Smooth muscle cell (in vitro differentiated cells): ENCODE measurements at regions not wholly inside any gene's neighbourhood (a gene's known extent, or its start where the extent isn't known, plus 50 kb on each side); places are given as distances from the start of the nearest gene placed in this dataset.
A peak's percentile ranks its signal among the peaks of the same experiment; 100 is the strongest.

Experiments used
- DNase-seq: peaks from one replicate; lab custom pipeline; 2025; ENCODE audit not compliant: unreplicated experiment; lab: John Stamatoyannopoulos, UW
- H2AFZ ChIP-seq: fragments of 200-600 bp; sonication (generic); 2 replicates; pipeline ENCODE4 v1.6.0; 2016; ENCODE audit warnings: antibody characterized with exemption, low read depth, mild to moderate bottlenecking
- H3F3A ChIP-seq: fragments of 200-600 bp; sonication (generic); 2 replicates; pipeline ENCODE4 v1.6.0; 2017; ENCODE audit warnings: antibody characterized with exemption, low read depth
- H3K27ac ChIP-seq: fragments of 200-600 bp; sonication (generic); 2 replicates; pipeline ENCODE4 v1.5.1; 2016; ENCODE audit warnings: low read depth, mild to moderate bottlenecking
- H3K27me3 ChIP-seq: fragments of 200-600 bp; sonication (generic); 2 replicates; pipeline ENCODE4 v1.6.1; 2016; ENCODE audit warnings: low read depth, mild to moderate bottlenecking
- H3K36me3 ChIP-seq: fragments of 200-600 bp; sonication (generic); 2 replicates; pipeline ENCODE4 v1.5.1; 2016; ENCODE audit warnings: low read depth
- H3K4me1 ChIP-seq: fragments of 200-600 bp; sonication (generic); 2 replicates; pipeline ENCODE4 v1.5.1; 2016; ENCODE audit warnings: low read depth
- H3K4me2 ChIP-seq: fragments of 200-600 bp; sonication (generic); 2 replicates; pipeline ENCODE4 v1.6.0; 2016; ENCODE audit warnings: mild to moderate bottlenecking
- H3K4me3 ChIP-seq: fragments of 200-600 bp; sonication (generic); 2 replicates; pipeline ENCODE4 v1.5.1; 2016; ENCODE audit warnings: mild to moderate bottlenecking
- H3K79me2 ChIP-seq: fragments of 200-600 bp; sonication (generic); 2 replicates; pipeline ENCODE4 v1.6.0; 2016; ENCODE audit warnings: low read depth, mild to moderate bottlenecking
- H3K9ac ChIP-seq: fragments of 200-600 bp; sonication (generic); 2 replicates; pipeline ENCODE4 v1.6.0; 2016; ENCODE audit warnings: low read depth
- H3K9me3 ChIP-seq: fragments of 200-600 bp; sonication (generic); replicated peaks from 2 replicates; pipeline ENCODE4 v1.5.1; 2016; ENCODE audit warnings: low read depth
- H4K20me1 ChIP-seq: fragments of 200-600 bp; sonication (generic); 2 replicates; pipeline ENCODE4 v1.6.0; 2016; ENCODE audit warnings: low read depth
- CTCF ChIP-seq: fragments of 200-600 bp; sonication (generic); IDR thresholded peaks from 2 replicates; pipeline ENCODE4 v1.5.1; 2017; ENCODE audit warnings: borderline replicate concordance, mild to moderate bottlenecking, antibody characterized with exemption; ENCODE audit not compliant: insufficient read depth, poor library complexity, severe bottlenecking
- WGBS: methylation state at CpG from one replicate; pipeline ENCODE4 v1.1.7; 2016; ENCODE audit warnings: low lambda C conversion rate; 5-methylcytosine and 5-hydroxymethylcytosine counted together

GRCh38 chr7:124480036-124480820 lies 285.4 kb downstream of the GPR37 start:
- H3K36me3 ChIP-seq: no peaks in the 10 kb centered on the region

GRCh38 chr7:124462249-124462648 lies 303.3 kb downstream of the GPR37 start:
- Histone ChIP-seq H3K79me2 (no peaks in the 10 kb centered on the region), H3K27me3 (no peaks in the 10 kb centered on the region), H3K9me3 (no peaks in the 10 kb centered on the region), H3K4me2 (no peak overlapping the region), H3K4me1 (no peaks in the 10 kb centered on the region), H3K9ac (no peak overlapping the region), H3K27ac (no peak overlapping the region), H2AFZ (no peak overlapping the region), H3K36me3 (no peaks in the 10 kb centered on the region), H4K20me1 (no peaks in the 10 kb centered on the region), H3K4me3 (no peak overlapping the region), H3F3A (peaks cover 2% of the 10 kb centered on the region)
- DNase-seq: no peak
- 30% methylated on average over 1 of the region's 1 CpG for WGBS
- no peak for TF ChIP-seq CTCF

More at GRCh38 chr7:124480036-124480820, 285.4 kb downstream of the GPR37 start:
- Histone ChIP-seq H3K27me3 (no peaks in the 10 kb centered on the region), H3K9me3 (no peaks in the 10 kb centered on the region), H3K79me2 (no peaks in the 10 kb centered on the region), H2AFZ (no peak overlapping the region), H3K4me3 (no peak overlapping the region), H3K4me1 (no peaks in the 10 kb centered on the region), H3K27ac (no peak overlapping the region), H4K20me1 (no peaks in the 10 kb centered on the region), H3K9ac (no peak overlapping the region), H3F3A (no peaks in the 10 kb centered on the region), H3K4me2 (no peak overlapping the region)
- DNase-seq: no peak
- WGBS: 75% methylated on average over 24 of the region's 24 CpGs
- no peak for TF ChIP-seq CTCF

DNA sequence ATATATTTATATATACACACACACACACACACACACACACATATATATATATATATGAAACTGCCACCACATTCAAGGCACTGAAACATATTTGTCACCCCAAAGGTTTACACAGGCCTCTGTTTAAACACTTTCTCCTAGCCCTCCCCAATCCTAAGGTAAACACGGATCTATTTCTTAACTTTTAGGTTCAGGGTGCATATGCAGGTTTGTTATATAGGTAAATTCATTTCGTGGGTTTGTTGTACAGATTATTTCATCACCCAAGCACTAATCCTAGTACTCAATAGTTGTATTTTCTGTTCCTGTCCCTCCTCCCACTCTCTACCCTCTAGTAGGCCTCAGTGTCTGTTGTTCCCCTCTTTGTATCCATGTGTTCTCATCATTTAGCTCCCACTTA lies 305.0 kb downstream of the GPR37 start:
- Histone ChIP-seq H2AFZ (no peak overlapping the region), H3K9me3 (no peaks in the 10 kb centered on the region), H3K4me3 (no peak overlapping the region), H3F3A (peaks cover 2% of the 10 kb centered on the region), H3K27ac (no peak overlapping the region), H4K20me1 (no peaks in the 10 kb centered on the region), H3K27me3 (no peaks in the 10 kb centered on the region), H3K36me3 (no peaks in the 10 kb centered on the region), H3K4me1 (no peaks in the 10 kb centered on the region), H3K4me2 (no peak overlapping the region), H3K79me2 (no peaks in the 10 kb centered on the region), H3K9ac (no peak overlapping the region)
- no peak for TF ChIP-seq CTCF
- WGBS: 90% methylated on average over 2 of the region's 2 CpGs
- DNase-seq: no peak

DNA sequence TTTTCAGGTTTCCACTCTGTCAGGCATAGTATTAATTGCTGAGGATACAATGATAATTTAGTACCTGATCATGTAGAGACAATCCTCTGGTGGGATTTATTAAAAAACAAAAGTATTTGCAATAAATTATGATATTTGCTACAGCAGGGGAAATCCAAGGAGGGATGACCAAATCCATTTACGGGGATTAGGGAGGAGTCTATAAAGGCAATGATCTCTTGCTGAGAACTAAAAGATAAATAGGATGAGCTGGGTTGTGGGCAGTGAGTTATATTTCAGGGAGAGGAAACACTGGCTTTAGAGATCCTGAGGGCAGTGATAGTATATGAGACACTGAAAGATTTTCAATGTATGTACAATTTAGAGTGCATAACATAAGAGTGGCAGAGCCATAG lies 305.5 kb downstream of the GPR37 start:
- H3K9me3 ChIP-seq: no peaks in the 10 kb centered on the region
- TF ChIP-seq CTCF: no peak

More for the DNA sequence above, 305.5 kb downstream of the GPR37 start:
- H3K4me2 ChIP-seq: peak overlapping the region; percentile 20
- peaks cover 2% of the 10 kb centered on the region for H3F3A ChIP-seq
- no peak overlapping the region for H2AFZ ChIP-seq
- DNase-seq: no peak
- no peak overlapping the region for H3K27ac ChIP-seq
- H3K4me1 ChIP-seq: no peaks in the 10 kb centered on the region
- WGBS: 38% methylated on average over 1 of the region's 1 CpG
- no peaks in the 10 kb centered on the region for H4K20me1 ChIP-seq
- H3K79me2 ChIP-seq: no peaks in the 10 kb centered on the region
- no peak overlapping the region for H3K4me3 ChIP-seq
- no peak overlapping the region for H3K9ac ChIP-seq
- H3K36me3 ChIP-seq: no peaks in the 10 kb centered on the region
- no peaks in the 10 kb centered on the region for H3K27me3 ChIP-seq
